Stimulated activated naive CD8-positive, alpha-beta T cell treated with anti-CD3 and anti-CD28 coated beads, Interleukin-15, amount 100 ng/mL, for 72 hours (primary cell): ENCODE measurements at regions not wholly inside any gene's neighbourhood (a gene's known extent, or its start where the extent isn't known, plus 50 kb on each side); places are given as distances from the start of the nearest gene placed in this dataset.

Experiments
- ATAC-seq: fragments of 150-1000 bp; cut with Tn5 transposase; 2 replicates; pipeline ENCODE4 v1.10.0; 2021; ENCODE audit warnings: mild to moderate bottlenecking, moderate library complexity
- DNase-seq, 2 donors: peaks; one replicate each; pipeline ENCODE4 v3.0.0; 2021 to 2022
- H3K27ac Mint-ChIP-seq, 2 donors: one replicate each; pipeline ENCODE4 v1.8.0; 2022; ENCODE audit warnings: mild to moderate bottlenecking in 2 of 2, mixed read lengths in 2 of 2, moderate library complexity in 2 of 2
- H3K27me3 Mint-ChIP-seq: one replicate; pipeline ENCODE4 v1.8.0; 2022; ENCODE audit warnings: mixed read lengths
- H3K4me1 Mint-ChIP-seq: one replicate; pipeline ENCODE4 v1.8.0; 2022; ENCODE audit warnings: mild to moderate bottlenecking, mixed read lengths
- H3K4me3 Mint-ChIP-seq, 2 donors: one replicate each; pipeline ENCODE4 v1.8.0; 2022; ENCODE audit warnings: mild to moderate bottlenecking in 2 of 2, mixed read lengths in 2 of 2, moderate library complexity in 1 of 2
- H3K9me3 Mint-ChIP-seq, 2 donors: one replicate each; pipeline ENCODE4 v1.8.0; 2022; ENCODE audit warnings: mixed read lengths in 2 of 2

DNA sequence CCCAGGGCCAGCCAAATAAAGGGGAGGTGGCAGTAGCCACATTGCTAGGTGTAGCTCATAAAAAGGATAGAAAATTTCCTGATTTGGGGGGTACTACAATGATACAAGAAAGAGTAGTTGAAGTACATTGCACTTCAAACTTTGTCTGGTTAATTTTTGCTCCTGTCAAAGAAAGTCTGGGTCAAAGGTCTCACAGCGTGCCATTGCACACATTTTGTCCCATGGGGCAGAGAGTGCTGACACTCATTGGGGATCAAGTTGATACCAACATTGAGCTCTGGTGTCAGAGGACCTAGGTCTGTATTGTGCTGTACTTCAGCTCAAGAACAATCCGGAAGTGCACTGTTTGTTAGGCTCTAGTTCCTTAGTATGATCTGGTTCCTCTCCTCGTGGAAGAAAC is 229.2 kb upstream of the AGTR2 start:
- Mint-ChIP-seq H3K9me3 (peaks cover 0 to 5% of the 10 kb centered on the region in 2 donors), H3K27ac (no peak overlapping the region), H3K4me1 (no peaks in the 10 kb centered on the region), H3K4me3 (no peak overlapping the region), H3K27me3 (no peaks in the 10 kb centered on the region)
- DNase-seq (no peak), ATAC-seq (no peak)

- H3K9me3 Mint-ChIP-seq = peaks cover 0 to 5% of the 10 kb centered on the region in 2 donors
Observed at GRCh38 chrX:115946059-115946458, 224.5 kb upstream of the AGTR2 start.

DNA sequence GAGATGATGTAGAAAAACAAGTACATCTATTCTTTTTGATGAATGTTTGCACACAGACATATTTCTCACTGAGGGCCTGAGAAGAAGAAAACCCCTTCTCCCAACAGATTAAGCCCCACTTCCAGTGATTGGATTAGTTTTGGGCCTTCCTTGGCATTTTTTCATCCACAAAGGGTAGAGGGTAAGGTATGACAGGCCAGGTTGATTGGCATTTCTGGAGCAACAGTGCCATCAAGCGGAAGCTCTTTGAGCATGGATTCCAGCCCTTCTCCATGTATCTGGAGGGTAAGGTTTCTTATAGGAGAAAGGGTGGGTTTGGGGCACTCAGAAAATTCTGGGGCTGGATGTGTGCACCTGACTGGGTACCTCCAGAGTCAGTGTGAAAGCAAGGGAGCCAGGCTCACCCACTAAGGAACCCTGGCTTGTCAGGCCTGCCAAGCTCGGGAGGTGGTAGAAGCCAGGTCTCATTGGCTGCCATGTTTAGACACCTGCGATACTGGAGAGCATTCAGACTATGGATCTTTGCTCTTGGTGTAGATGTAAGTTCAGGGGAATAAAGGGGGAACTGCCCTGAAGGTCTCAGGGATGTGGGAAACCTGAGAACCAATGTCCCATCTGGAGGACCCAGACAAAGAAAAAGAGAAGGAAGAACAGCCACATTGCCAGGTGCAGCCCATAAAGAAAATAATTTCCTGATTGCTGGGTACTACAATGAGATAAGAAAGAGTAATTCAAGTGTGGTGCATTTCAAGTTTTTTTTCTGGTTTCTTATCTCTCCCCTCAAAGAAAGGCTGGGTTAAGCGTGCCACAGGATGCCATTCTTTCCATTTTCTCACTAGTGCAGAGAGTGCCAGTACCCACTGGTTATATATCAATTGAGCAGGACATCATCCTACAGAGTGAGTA is 222.3 kb upstream of the AGTR2 start:
- no peaks in the 10 kb centered on the region for H3K9me3 Mint-ChIP-seq
- H3K27me3 Mint-ChIP-seq = no peaks in the 10 kb centered on the region
- no peaks in the 10 kb centered on the region for H3K4me1 Mint-ChIP-seq
- H3K27ac Mint-ChIP-seq = no peak overlapping the region
- ATAC-seq (no peak), DNase-seq (no peak)
- no peak overlapping the region for H3K4me3 Mint-ChIP-seq

More at GRCh38 chrX:115946059-115946458, 224.5 kb upstream of the AGTR2 start:
- Mint-ChIP-seq H3K27me3 (no peaks in the 10 kb centered on the region), H3K27ac (no peak overlapping the region), H3K4me3 (no peak overlapping the region), H3K4me1 (no peaks in the 10 kb centered on the region)
- DNase-seq (no peak), ATAC-seq (no peak)

GRCh38 chrX:115949900-115950822 is 220.4 kb upstream of the AGTR2 start:
- no peak overlapping the region for H3K4me3 Mint-ChIP-seq
- H3K27me3 Mint-ChIP-seq = no peaks in the 10 kb centered on the region
- no peaks in the 10 kb centered on the region for H3K4me1 Mint-ChIP-seq
- DNase-seq (no peak), ATAC-seq (no peak)
- no peaks in the 10 kb centered on the region for H3K9me3 Mint-ChIP-seq
- no peak overlapping the region for H3K27ac Mint-ChIP-seq

- no peak overlapping the region for H3K4me3 Mint-ChIP-seq
- H3K4me1 Mint-ChIP-seq = no peaks in the 10 kb centered on the region
- H3K27me3 Mint-ChIP-seq = no peaks in the 10 kb centered on the region
- ATAC-seq = no peak
- no peak overlapping the region for H3K27ac Mint-ChIP-seq
- H3K9me3 Mint-ChIP-seq = no peaks in the 10 kb centered on the region
- no peak for DNase-seq
Observed at GRCh38 chrX:115952417-115953092, 218.0 kb upstream of the AGTR2 start.

DNA sequence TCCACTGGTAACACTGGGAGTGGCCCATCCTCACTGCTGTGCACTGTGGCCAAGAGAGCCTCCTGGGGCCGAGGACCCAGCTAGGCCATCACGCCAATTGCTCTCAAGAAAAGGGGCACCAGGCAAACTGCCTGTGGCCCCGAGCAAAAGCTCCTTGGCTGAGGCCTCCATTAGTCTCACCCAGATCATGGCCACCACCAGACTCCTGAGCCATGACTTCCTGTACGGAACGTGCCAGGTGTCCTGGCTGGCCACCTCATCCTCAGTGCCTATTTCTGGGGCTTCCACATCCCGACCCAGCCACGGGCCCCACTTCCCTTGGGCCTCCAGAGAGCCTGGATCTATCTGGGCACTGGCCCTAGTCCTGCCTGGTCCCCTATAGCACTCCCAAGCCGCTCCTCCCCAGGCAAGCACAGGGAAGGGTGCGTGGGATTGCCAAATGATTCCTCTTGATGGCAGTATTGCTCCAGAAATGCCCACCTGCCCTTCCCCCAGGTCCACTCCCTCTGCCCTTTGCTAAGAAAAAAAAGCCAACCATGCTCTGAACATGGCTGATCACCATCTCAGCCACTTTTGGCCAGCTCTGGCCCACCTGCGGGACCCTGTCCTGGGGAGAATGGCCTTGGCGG is 212.6 kb upstream of the AGTR2 start:
- ATAC-seq (no peak), DNase-seq (no peak)
- Mint-ChIP-seq H3K27me3 (no peaks in the 10 kb centered on the region), H3K4me3 (no peak overlapping the region), H3K9me3 (peaks cover 0 to 5% of the 10 kb centered on the region in 2 donors), H3K27ac (peak overlapping the region in 1 of 2 donors; percentile 48), H3K4me1 (no peaks in the 10 kb centered on the region)

- Mint-ChIP-seq H3K27me3 (no peaks in the 10 kb centered on the region), H3K27ac (no peak overlapping the region), H3K9me3 (peaks cover 0 to 5% of the 10 kb centered on the region in 2 donors), H3K4me3 (no peak overlapping the region), H3K4me1 (no peaks in the 10 kb centered on the region)
- ATAC-seq (no peak), DNase-seq (no peak)
Observed at GRCh38 chrX:115958687-115959359, 211.7 kb upstream of the AGTR2 start.

DNA sequence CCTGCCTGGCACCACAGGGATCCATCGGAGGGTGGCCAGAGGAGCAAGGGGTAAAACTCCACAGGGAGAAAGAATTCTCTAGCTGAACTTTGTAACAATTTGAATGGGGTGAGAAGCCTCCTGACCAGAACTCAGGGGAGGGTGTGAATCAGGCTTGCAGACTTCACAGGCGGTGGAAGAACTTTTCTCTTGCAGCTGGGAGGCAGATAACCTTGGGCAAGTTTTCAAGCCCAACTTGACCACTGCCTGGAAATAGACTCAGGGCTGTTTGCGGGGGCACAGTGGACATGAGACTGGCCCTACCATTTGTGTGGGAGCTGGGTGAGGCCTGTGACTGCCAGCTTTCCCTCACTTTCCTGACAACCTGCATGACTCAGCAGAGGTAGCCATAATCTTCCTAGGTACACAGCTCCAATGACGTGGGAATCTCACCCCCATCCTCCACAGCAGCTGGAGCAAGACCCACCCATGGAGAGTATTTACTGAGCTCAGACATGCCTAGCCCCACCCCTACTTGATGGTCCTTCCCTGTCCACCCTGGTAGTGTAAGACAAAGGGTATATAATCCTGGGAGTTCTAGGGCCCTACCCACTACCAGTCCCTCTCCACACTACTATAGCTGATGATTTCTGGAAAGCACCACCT is 210.0 kb upstream of the AGTR2 start:
- H3K27ac Mint-ChIP-seq = no peak overlapping the region
- no peak for DNase-seq
- H3K4me3 Mint-ChIP-seq = no peak overlapping the region
- no peaks in the 10 kb centered on the region for H3K4me1 Mint-ChIP-seq
- H3K27me3 Mint-ChIP-seq = no peaks in the 10 kb centered on the region
- H3K9me3 Mint-ChIP-seq = peaks cover 0 to 5% of the 10 kb centered on the region in 2 donors
- ATAC-seq = no peak

GRCh38 chrX:115966920-115967319 is 203.6 kb upstream of the AGTR2 start:
- Mint-ChIP-seq H3K27ac (no peak overlapping the region), H3K27me3 (peaks cover 9% of the 10 kb centered on the region), H3K9me3 (peaks cover 0 to 6% of the 10 kb centered on the region in 2 donors), H3K4me3 (no peak overlapping the region), H3K4me1 (no peaks in the 10 kb centered on the region)
- ATAC-seq (no peak), DNase-seq (no peak)

GRCh38 chrX:115968436-115969252 is 201.9 kb upstream of the AGTR2 start:
- Mint-ChIP-seq H3K9me3 (peaks cover 0 to 12% of the 10 kb centered on the region in 2 donors), H3K4me1 (no peaks in the 10 kb centered on the region), H3K27me3 (peaks cover 9% of the 10 kb centered on the region), H3K4me3 (no peak overlapping the region), H3K27ac (no peak overlapping the region)
- no peak for DNase-seq
- ATAC-seq = no peak

GRCh38 chrX:115970718-115971117 is 199.8 kb upstream of the AGTR2 start:
- H3K27me3 Mint-ChIP-seq = peaks cover 9% of the 10 kb centered on the region
- H3K4me3 Mint-ChIP-seq = no peak overlapping the region
- ATAC-seq = no peak
- H3K4me1 Mint-ChIP-seq = no peaks in the 10 kb centered on the region
- no peak for DNase-seq
- H3K9me3 Mint-ChIP-seq = peaks cover 4 to 25% of the 10 kb centered on the region in 2 donors
- H3K27ac Mint-ChIP-seq = no peak overlapping the region

DNA sequence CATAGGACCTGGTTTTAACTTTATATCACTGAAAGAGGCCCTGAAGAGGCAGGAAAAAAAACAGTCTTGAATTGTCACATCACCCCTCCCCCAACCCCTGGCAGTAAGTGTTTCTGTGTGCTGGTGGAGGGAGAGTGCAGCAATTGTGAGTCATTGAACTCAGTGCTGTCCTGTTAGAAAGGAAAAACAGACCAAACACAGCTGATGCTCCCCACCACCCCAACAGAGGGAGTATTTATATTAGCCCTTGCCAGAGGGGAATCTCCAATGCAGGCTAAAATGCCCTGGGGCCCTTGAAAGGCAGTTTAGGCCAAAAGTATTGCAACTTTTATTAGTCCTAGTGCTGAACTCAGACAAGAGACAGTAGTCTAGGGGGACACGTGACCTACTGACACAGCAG is 197.8 kb upstream of the AGTR2 start:
- Mint-ChIP-seq H3K4me3 (no peak overlapping the region), H3K27me3 (peaks cover 9% of the 10 kb centered on the region), H3K4me1 (no peaks in the 10 kb centered on the region), H3K27ac (no peak overlapping the region), H3K9me3 (peaks cover 4 to 26% of the 10 kb centered on the region in 2 donors)
- DNase-seq (no peak), ATAC-seq (no peak)

DNA sequence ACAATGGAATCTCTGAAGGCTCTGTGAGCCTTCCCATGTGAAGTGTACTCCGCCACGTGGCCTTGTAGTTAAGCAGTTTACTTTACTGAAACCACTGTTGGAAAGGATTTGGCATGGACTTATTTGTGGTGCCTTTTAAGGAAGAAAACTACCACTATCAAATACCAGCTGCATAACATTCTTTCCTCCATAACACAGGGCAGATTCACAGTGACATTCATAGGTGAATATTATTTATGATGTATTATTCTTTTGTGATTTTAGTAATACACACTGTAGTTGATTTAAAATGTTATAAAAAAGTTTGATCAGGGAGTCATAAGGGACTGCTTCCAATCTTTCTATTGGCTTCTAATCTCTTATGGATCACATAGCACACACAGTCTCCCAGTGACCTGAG is 192.5 kb upstream of the AGTR2 start:
- no peak for DNase-seq
- Mint-ChIP-seq H3K27me3 (no peaks in the 10 kb centered on the region), H3K9me3 (peaks cover 4 to 20% of the 10 kb centered on the region in 2 donors), H3K27ac (no peak overlapping the region), H3K4me1 (no peaks in the 10 kb centered on the region), H3K4me3 (no peak overlapping the region)
- ATAC-seq = no peak
